ENCODE measurements at regions not wholly inside any gene's neighbourhood (a gene's known extent, or its start where the extent isn't known, plus 50 kb on each side); places are given as distances from the start of the nearest gene placed in this dataset.

DNA sequence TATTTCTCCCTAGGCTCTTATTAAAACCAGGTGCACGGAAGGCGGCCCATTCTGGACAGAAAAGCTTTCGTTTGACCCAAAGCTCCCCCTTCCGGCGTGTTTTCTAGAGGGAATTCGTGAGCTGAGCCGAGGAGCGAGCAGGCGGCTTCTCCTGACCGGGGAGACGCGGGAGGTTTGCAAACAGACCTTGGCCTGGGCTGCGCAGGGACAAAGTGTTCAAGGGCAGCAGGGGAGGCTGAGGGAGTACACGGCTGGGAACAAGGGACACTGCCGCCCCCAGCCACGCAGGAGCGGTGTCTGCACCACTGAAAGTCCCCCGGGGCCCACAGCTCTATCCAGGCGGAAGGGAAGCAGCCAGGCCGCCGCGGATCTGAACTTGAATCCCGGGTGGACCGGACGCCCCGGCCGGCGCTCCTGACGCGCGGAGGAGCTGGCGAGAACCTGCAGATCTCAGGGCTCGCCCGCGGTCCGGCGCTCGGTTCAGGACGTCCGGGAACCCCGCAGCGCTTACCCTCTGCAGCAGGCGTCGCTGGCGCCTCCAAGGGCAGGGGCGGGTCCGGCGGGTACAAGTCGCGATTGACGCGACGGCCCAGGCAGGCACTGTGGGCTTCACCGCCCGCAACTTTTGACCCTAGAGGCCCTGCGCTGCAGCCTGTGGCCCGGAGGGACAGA is 101.9 kb downstream of the WT1 start:
- Histone ChIP-seq H3K4me3 (peak overlapping the region; percentile 28 to 47 (median 35)), H3K36me3 (no peaks in the 10 kb centered on the region), H3K27ac (no peak overlapping the region), H3K27me3 (peaks cover 11 to 22% (median 15%) of the 10 kb centered on the region in 3 donors), H3K4me1 (no peaks in the 10 kb centered on the region), H3K9me3 (no peaks in the 10 kb centered on the region)
- in situ Hi-C loops (cut with MboI; ENCODE audit: low sequenced_read_pairs in 4 of 4) = no loop called here
- ATAC-seq = no peak
- intact Hi-C loops (cut with DNase I; ENCODE audit: low total_unique reads) = no loop called here
- no peak for TF ChIP-seq POLR2A (IDR thresholded peaks at IDR 0.05)
- TF ChIP-seq, protein P1, sequence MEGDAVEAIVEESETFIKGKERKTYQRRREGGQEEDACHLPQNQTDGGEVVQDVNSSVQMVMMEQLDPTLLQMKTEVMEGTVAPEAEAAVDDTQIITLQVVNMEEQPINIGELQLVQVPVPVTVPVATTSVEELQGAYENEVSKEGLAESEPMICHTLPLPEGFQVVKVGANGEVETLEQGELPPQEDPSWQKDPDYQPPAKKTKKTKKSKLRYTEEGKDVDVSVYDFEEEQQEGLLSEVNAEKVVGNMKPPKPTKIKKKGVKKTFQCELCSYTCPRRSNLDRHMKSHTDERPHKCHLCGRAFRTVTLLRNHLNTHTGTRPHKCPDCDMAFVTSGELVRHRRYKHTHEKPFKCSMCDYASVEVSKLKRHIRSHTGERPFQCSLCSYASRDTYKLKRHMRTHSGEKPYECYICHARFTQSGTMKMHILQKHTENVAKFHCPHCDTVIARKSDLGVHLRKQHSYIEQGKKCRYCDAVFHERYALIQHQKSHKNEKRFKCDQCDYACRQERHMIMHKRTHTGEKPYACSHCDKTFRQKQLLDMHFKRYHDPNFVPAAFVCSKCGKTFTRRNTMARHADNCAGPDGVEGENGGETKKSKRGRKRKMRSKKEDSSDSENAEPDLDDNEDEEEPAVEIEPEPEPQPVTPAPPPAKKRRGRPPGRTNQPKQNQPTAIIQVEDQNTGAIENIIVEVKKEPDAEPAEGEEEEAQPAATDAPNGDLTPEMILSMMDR (IDR thresholded peaks at IDR 0.05 in 4 of 5, conservative IDR thresholded peaks at IDR 0.05 in 1 of 5) = no peak
- DNase-seq = peak; percentile 6 to 20

DNA sequence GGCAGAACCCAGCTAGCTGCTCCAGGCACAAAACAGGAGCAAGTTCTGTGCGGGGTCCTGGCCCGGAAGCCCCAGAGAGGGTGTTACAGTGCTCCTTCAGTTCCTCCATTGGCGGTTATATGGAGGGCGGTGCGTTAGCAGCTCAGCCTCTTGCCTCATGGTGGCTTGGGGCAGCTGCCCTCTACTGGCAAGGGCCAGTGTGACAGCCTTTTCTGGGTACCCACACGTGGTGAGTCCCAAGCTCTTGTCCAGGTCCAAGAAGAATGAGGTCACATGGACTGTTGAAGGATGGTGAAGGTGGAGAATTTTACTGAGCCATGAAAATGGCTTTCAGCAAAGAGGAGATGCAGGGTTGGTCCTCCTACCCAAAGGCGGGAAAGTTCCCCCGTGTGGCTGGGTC is 100.5 kb downstream of the WT1 start:
- H3K27ac ChIP-seq = no peak overlapping the region
- intact Hi-C loops (cut with DNase I; ENCODE audit: low total_unique reads) (no loop called here), in situ Hi-C loops (cut with MboI; ENCODE audit: low sequenced_read_pairs in 4 of 4) (no loop called here)
- no peaks in the 10 kb centered on the region for H3K36me3 ChIP-seq
- ATAC-seq (no peak), DNase-seq (no peak)
- H3K4me3 ChIP-seq = no peak overlapping the region
- H3K9me3 ChIP-seq = no peaks in the 10 kb centered on the region
- TF ChIP-seq, protein P1 (IDR thresholded peaks at IDR 0.05 in 4 of 5, conservative IDR thresholded peaks at IDR 0.05 in 1 of 5) = no peak
- TF ChIP-seq POLR2A (IDR thresholded peaks at IDR 0.05) = no peak
- H3K4me1 ChIP-seq = no peaks in the 10 kb centered on the region
- peaks cover 11 to 22% (median 15%) of the 10 kb centered on the region in 3 donors for H3K27me3 ChIP-seq

Data from gastrocnemius medialis (tissue), 4 donors.